GM23338 (cell line): ENCODE measurements at regions not wholly inside any gene's neighbourhood (a gene's known extent, or its start where the extent isn't known, plus 50 kb on each side); places are given as distances from the start of the nearest gene placed in this dataset.

Source experiments
- ATAC-seq: fragments of 200-7000 bp; cut with Tn5 transposase; 3 replicates; pipeline ENCODE4 v1.9.1; 2020
- DNase-seq: peaks from one replicate; pipeline ENCODE4 v3.0.0-alpha.2; 2015; ENCODE audit warnings: low spot score
- H2AFZ ChIP-seq: fragments of 200-600 bp; sonication (generic); 2 replicates; pipeline ENCODE4 v1.8.0; 2016; ENCODE audit warnings: antibody characterized with exemption, mild to moderate bottlenecking, moderate library complexity
- H3F3A ChIP-seq: fragments of 200-600 bp; sonication (generic); replicated peaks from 2 replicates; pipeline ENCODE4 v1.8.0; 2017; ENCODE audit warnings: antibody characterized with exemption, mixed run types, low read depth
- H3K27ac ChIP-seq: fragments of 200-600 bp; sonication (generic); 2 replicates; pipeline ENCODE4 v1.6.1; 2016; ENCODE audit warnings: low read depth
- H3K27me3 ChIP-seq: fragments of 200-600 bp; sonication (generic); 2 replicates; pipeline ENCODE4 v1.8.0; 2016; ENCODE audit warnings: mild to moderate bottlenecking, mixed run types, moderate library complexity; ENCODE audit not compliant: insufficient read depth
- H3K36me3 ChIP-seq: fragments of 200-600 bp; sonication (generic); 2 replicates; pipeline ENCODE4 v1.8.0; 2016; ENCODE audit warnings: mild to moderate bottlenecking; ENCODE audit not compliant: insufficient read depth
- H3K4me1 ChIP-seq: fragments of 200-600 bp; sonication (generic); 2 replicates; pipeline ENCODE4 v1.8.0; 2016; ENCODE audit warnings: mild to moderate bottlenecking, moderate library complexity; ENCODE audit not compliant: insufficient read depth
- H3K4me2 ChIP-seq: fragments of 200-600 bp; sonication (generic); 2 replicates; pipeline ENCODE4 v1.7.1; 2017; ENCODE audit warnings: mixed run types
- H3K4me3 ChIP-seq: fragments of 200-600 bp; sonication (generic); 2 replicates; pipeline ENCODE4 v1.6.1; 2016; ENCODE audit warnings: mixed run types
- H3K79me2 ChIP-seq: fragments of 200-600 bp; sonication (generic); replicated peaks from 2 replicates; pipeline ENCODE4 v1.8.0; 2017; ENCODE audit warnings: mild to moderate bottlenecking; ENCODE audit not compliant: insufficient read depth
- H3K9me2 ChIP-seq: fragments of 200-600 bp; sonication (generic); 2 replicates; pipeline ENCODE4 v1.8.0; 2017; ENCODE audit not compliant: insufficient read depth
- H4K20me1 ChIP-seq: fragments of 200-600 bp; sonication (generic); replicated peaks from 2 replicates; pipeline ENCODE4 v1.8.0; 2017; ENCODE audit warnings: mild to moderate bottlenecking; ENCODE audit not compliant: insufficient read depth
- H3K27ac Mint-ChIP-seq: 2 replicates; pipeline ENCODE4 v1.8.0; 2020; ENCODE audit warnings: inconsistent platforms, mild to moderate bottlenecking, moderate library complexity, mixed read lengths
- H3K27me3 Mint-ChIP-seq: 3 replicates; pipeline ENCODE4 v1.8.0; 2022; ENCODE audit warnings: low read depth, mild to moderate bottlenecking, moderate library complexity, mixed read lengths, inconsistent platforms; ENCODE audit not compliant: insufficient read depth, poor library complexity
- H3K36me3 Mint-ChIP-seq: 3 replicates; pipeline ENCODE4 v1.8.0; 2021; ENCODE audit warnings: low read depth, mild to moderate bottlenecking, inconsistent platforms, moderate library complexity, mixed read lengths
- H3K4me1 Mint-ChIP-seq: 3 replicates; pipeline ENCODE4 v1.8.0; 2020; ENCODE audit warnings: mild to moderate bottlenecking, inconsistent platforms, mixed read lengths
- H3K4me3 Mint-ChIP-seq: 3 replicates; pipeline ENCODE4 v1.8.0; 2021; ENCODE audit warnings: moderate library complexity, mild to moderate bottlenecking, inconsistent platforms, mixed read lengths
- H3K9me3 Mint-ChIP-seq: 3 replicates; pipeline ENCODE4 v1.8.0; 2020; ENCODE audit warnings: moderate library complexity, mild to moderate bottlenecking, inconsistent platforms, mixed read lengths
- CREB1 ChIP-seq: fragments of 250-450 bp; sonication (Bioruptor Pico); IDR thresholded peaks from 2 replicates; pipeline ENCODE4 v1.5.0; 2020; ENCODE audit warnings: low read depth, mild to moderate bottlenecking, moderate library complexity
- EZH2 ChIP-seq: fragments of 200-600 bp; sonication (generic); IDR thresholded peaks from one replicate; pipeline ENCODE4 v1.8.0; 2017; ENCODE audit warnings: antibody characterized with exemption, mild to moderate bottlenecking, low read depth; ENCODE audit not compliant: unreplicated experiment
- EZH2phosphoT487 ChIP-seq: fragments of 200-600 bp; sonication (generic); IDR thresholded peaks from one replicate; pipeline ENCODE4 v1.8.1; 2018; ENCODE audit warnings: antibody characterized with exemption; ENCODE audit not compliant: unreplicated experiment
- JUNB ChIP-seq: IDR thresholded peaks from one replicate; pipeline ENCODE4 v1.6.1; 2016; ENCODE audit warnings: antibody characterized with exemption; ENCODE audit not compliant: unreplicated experiment
- NANOG ChIP-seq: IDR thresholded peaks from 2 replicates; pipeline ENCODE4 v1.6.1; 2016; ENCODE audit warnings: antibody characterized with exemption, borderline replicate concordance
- POLR2AphosphoS5 ChIP-seq: IDR thresholded peaks from 2 replicates; pipeline ENCODE4 v1.6.1; 2016; ENCODE audit warnings: antibody characterized with exemption, low read depth
- STAT1 ChIP-seq: IDR thresholded peaks from one replicate; pipeline ENCODE4 v1.6.1; 2016; ENCODE audit warnings: antibody characterized with exemption; ENCODE audit not compliant: unreplicated experiment
- ZNF114 ChIP-seq: fragments of 250-450 bp; sonication (Bioruptor Pico); IDR thresholded peaks from 2 replicates; pipeline ENCODE4 v1.5.0; 2020; ENCODE audit warnings: mild to moderate bottlenecking, moderate library complexity
- ZNF331 ChIP-seq: fragments of 250-450 bp; sonication (Bioruptor Pico); IDR thresholded peaks from 2 replicates; pipeline ENCODE4 v1.5.0; 2020; ENCODE audit warnings: low read depth, mild to moderate bottlenecking, moderate library complexity
- TF ChIP-seq, protein P1 (sequence below), 2 experiments: fragments of 200-600 bp in 1 of 2; sonication (generic) in 1 of 2; conservative IDR thresholded peaks; 2 replicates each; pipeline versions ENCODE4 v1.5.1 to v1.6.1; 2016 to 2017; ENCODE audit warnings: antibody characterized with exemption in 2 of 2, low read depth in 2 of 2, mild to moderate bottlenecking in 2 of 2, moderate library complexity in 1 of 2
- TF ChIP-seq, protein P2 (sequence below): IDR thresholded peaks from one replicate; pipeline ENCODE4 v1.6.1; 2018; ENCODE audit warnings: antibody characterized with exemption; ENCODE audit not compliant: unreplicated experiment
- TF ChIP-seq, protein P3 (sequence below): fragments of 250-450 bp; sonication (Bioruptor Pico); IDR thresholded peaks from 2 replicates; pipeline ENCODE4 v1.5.0; 2020; ENCODE audit warnings: mild to moderate bottlenecking, moderate library complexity
- TF ChIP-seq, protein P4 (sequence below): IDR thresholded peaks from 2 replicates; pipeline ENCODE4 v1.6.1; 2016; ENCODE audit warnings: antibody characterized with exemption

DNA sequence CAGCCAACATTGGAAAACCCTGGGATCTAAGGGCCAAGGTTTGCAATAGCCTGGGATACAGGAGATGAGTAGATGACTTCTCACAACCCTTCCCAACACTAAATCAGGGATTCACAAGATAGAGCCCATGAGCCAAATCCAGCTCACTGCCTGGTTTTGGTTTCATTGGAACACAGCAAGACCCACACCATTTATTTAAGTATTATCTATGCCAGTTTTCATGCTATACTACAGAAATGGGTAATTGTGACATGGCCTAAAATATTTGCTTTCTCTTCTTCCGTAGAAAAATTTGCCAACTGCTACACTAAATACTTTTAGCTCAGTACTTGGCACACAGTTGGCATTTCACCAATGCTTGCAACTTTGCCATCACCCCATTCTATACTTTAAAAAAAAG is 132.0 kb upstream of the LMCD1 start:
- Histone ChIP-seq H3K4me2 (no peak overlapping the region), H3K79me2 (no peaks in the 10 kb centered on the region)
- peaks cover 3% of the 10 kb centered on the region for H3K27me3 Mint-ChIP-seq

More for the DNA sequence above, 132.0 kb upstream of the LMCD1 start:
- no peaks in the 10 kb centered on the region for H3K36me3 Mint-ChIP-seq
- ATAC-seq (no peak), DNase-seq (no peak)
- Histone ChIP-seq H3F3A (no peaks in the 10 kb centered on the region), H3K36me3 (no peaks in the 10 kb centered on the region), H4K20me1 (no peaks in the 10 kb centered on the region), H3K27me3 (no peaks in the 10 kb centered on the region), H2AFZ (no peak overlapping the region), H3K4me3 (no peak overlapping the region), H3K27ac (no peak overlapping the region), H3K9me2 (peaks cover under 1% of the 10 kb centered on the region; the same call in 1 of the 2 replicates), H3K4me1 (no peaks in the 10 kb centered on the region)
- H3K4me1 Mint-ChIP-seq: peaks cover 5% of the 10 kb centered on the region; the same call in 2 of the 3 replicates
- TF ChIP-seq STAT1: no peak
- TF ChIP-seq, protein P1, sequence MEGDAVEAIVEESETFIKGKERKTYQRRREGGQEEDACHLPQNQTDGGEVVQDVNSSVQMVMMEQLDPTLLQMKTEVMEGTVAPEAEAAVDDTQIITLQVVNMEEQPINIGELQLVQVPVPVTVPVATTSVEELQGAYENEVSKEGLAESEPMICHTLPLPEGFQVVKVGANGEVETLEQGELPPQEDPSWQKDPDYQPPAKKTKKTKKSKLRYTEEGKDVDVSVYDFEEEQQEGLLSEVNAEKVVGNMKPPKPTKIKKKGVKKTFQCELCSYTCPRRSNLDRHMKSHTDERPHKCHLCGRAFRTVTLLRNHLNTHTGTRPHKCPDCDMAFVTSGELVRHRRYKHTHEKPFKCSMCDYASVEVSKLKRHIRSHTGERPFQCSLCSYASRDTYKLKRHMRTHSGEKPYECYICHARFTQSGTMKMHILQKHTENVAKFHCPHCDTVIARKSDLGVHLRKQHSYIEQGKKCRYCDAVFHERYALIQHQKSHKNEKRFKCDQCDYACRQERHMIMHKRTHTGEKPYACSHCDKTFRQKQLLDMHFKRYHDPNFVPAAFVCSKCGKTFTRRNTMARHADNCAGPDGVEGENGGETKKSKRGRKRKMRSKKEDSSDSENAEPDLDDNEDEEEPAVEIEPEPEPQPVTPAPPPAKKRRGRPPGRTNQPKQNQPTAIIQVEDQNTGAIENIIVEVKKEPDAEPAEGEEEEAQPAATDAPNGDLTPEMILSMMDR (conservative IDR thresholded peaks at IDR 0.05; ENCODE audit: low read depth in 2 of 2): no peak
- TF ChIP-seq JUNB: no peak
- TF ChIP-seq, protein P2, sequence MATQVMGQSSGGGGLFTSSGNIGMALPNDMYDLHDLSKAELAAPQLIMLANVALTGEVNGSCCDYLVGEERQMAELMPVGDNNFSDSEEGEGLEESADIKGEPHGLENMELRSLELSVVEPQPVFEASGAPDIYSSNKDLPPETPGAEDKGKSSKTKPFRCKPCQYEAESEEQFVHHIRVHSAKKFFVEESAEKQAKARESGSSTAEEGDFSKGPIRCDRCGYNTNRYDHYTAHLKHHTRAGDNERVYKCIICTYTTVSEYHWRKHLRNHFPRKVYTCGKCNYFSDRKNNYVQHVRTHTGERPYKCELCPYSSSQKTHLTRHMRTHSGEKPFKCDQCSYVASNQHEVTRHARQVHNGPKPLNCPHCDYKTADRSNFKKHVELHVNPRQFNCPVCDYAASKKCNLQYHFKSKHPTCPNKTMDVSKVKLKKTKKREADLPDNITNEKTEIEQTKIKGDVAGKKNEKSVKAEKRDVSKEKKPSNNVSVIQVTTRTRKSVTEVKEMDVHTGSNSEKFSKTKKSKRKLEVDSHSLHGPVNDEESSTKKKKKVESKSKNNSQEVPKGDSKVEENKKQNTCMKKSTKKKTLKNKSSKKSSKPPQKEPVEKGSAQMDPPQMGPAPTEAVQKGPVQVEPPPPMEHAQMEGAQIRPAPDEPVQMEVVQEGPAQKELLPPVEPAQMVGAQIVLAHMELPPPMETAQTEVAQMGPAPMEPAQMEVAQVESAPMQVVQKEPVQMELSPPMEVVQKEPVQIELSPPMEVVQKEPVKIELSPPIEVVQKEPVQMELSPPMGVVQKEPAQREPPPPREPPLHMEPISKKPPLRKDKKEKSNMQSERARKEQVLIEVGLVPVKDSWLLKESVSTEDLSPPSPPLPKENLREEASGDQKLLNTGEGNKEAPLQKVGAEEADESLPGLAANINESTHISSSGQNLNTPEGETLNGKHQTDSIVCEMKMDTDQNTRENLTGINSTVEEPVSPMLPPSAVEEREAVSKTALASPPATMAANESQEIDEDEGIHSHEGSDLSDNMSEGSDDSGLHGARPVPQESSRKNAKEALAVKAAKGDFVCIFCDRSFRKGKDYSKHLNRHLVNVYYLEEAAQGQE: no peak
- TF ChIP-seq, protein P3, sequence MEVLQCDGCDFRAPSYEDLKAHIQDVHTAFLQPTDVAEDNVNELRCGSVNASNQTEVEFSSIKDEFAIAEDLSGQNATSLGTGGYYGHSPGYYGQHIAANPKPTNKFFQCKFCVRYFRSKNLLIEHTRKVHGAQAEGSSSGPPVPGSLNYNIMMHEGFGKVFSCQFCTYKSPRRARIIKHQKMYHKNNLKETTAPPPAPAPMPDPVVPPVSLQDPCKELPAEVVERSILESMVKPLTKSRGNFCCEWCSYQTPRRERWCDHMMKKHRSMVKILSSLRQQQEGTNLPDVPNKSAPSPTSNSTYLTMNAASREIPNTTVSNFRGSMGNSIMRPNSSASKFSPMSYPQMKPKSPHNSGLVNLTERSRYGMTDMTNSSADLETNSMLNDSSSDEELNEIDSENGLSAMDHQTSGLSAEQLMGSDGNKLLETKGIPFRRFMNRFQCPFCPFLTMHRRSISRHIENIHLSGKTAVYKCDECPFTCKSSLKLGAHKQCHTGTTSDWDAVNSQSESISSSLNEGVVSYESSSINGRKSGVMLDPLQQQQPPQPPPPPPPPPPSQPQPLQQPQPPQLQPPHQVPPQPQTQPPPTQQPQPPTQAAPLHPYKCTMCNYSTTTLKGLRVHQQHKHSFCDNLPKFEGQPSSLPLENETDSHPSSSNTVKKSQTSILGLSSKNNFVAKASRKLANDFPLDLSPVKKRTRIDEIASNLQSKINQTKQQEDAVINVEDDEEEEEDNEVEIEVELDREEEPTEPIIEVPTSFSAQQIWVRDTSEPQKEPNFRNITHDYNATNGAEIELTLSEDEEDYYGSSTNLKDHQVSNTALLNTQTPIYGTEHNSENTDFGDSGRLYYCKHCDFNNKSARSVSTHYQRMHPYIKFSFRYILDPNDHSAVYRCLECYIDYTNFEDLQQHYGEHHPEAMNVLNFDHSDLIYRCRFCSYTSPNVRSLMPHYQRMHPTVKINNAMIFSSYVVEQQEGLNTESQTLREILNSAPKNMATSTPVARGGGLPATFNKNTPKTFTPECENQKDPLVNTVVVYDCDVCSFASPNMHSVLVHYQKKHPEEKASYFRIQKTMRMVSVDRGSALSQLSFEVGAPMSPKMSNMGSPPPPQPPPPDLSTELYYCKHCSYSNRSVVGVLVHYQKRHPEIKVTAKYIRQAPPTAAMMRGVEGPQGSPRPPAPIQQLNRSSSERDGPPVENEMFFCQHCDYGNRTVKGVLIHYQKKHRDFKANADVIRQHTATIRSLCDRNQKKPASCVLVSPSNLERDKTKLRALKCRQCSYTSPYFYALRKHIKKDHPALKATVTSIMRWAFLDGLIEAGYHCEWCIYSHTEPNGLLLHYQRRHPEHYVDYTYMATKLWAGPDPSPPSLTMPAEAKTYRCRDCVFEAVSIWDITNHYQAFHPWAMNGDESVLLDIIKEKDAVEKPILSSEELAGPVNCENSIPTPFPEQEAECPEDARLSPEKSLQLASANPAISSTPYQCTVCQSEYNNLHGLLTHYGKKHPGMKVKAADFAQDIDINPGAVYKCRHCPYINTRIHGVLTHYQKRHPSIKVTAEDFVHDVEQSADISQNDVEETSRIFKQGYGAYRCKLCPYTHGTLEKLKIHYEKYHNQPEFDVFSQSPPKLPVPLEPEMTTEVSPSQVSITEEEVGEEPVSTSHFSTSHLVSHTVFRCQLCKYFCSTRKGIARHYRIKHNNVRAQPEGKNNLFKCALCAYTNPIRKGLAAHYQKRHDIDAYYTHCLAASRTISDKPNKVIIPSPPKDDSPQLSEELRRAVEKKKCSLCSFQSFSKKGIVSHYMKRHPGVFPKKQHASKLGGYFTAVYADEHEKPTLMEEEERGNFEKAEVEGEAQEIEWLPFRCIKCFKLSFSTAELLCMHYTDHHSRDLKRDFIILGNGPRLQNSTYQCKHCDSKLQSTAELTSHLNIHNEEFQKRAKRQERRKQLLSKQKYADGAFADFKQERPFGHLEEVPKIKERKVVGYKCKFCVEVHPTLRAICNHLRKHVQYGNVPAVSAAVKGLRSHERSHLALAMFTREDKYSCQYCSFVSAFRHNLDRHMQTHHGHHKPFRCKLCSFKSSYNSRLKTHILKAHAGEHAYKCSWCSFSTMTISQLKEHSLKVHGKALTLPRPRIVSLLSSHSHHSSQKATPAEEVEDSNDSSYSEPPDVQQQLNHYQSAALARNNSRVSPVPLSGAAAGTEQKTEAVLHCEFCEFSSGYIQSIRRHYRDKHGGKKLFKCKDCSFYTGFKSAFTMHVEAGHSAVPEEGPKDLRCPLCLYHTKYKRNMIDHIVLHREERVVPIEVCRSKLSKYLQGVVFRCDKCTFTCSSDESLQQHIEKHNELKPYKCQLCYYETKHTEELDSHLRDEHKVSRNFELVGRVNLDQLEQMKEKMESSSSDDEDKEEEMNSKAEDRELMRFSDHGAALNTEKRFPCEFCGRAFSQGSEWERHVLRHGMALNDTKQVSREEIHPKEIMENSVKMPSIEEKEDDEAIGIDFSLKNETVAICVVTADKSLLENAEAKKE (CRISPR knock-in tag): no peak
- TF ChIP-seq EZH2: no peak
- TF ChIP-seq CREB1 (CRISPR knock-in tag): no peak
- TF ChIP-seq POLR2AphosphoS5: no peak
- no peak for TF ChIP-seq ZNF331 (CRISPR knock-in tag)
- TF ChIP-seq NANOG: no peak
- no peak for TF ChIP-seq ZNF114 (CRISPR knock-in tag)
- TF ChIP-seq, protein P4, sequence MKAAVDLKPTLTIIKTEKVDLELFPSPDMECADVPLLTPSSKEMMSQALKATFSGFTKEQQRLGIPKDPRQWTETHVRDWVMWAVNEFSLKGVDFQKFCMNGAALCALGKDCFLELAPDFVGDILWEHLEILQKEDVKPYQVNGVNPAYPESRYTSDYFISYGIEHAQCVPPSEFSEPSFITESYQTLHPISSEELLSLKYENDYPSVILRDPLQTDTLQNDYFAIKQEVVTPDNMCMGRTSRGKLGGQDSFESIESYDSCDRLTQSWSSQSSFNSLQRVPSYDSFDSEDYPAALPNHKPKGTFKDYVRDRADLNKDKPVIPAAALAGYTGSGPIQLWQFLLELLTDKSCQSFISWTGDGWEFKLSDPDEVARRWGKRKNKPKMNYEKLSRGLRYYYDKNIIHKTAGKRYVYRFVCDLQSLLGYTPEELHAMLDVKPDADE: no peak
- TF ChIP-seq EZH2phosphoT487: no peak
- H3K9me3 Mint-ChIP-seq: no peaks in the 10 kb centered on the region
- no peak overlapping the region for H3K27ac Mint-ChIP-seq
- H3K4me3 Mint-ChIP-seq: no peak overlapping the region
